H1 (cell line): ENCODE measurements at regions not wholly inside any gene's neighbourhood (a gene's known extent, or its start where the extent isn't known, plus 50 kb on each side); places are given as distances from the start of the nearest gene placed in this dataset.

ENCODE experiments used
- TF ChIP-seq, protein P1 (sequence below): fragments of 300-600 bp; sonication (generic); IDR thresholded peaks from 2 replicates; pipeline ENCODE4 v1.7.1; 2012; ENCODE audit warnings: low read length, moderate library complexity, mild to moderate bottlenecking, inconsistent platforms; ENCODE audit not compliant: insufficient replicate concordance
- TF ChIP-seq, protein P2 (sequence below): IDR thresholded peaks from 2 replicates; pipeline ENCODE4 v1.6.1; 2012; ENCODE audit warnings: low read length, inconsistent platforms

DNA sequence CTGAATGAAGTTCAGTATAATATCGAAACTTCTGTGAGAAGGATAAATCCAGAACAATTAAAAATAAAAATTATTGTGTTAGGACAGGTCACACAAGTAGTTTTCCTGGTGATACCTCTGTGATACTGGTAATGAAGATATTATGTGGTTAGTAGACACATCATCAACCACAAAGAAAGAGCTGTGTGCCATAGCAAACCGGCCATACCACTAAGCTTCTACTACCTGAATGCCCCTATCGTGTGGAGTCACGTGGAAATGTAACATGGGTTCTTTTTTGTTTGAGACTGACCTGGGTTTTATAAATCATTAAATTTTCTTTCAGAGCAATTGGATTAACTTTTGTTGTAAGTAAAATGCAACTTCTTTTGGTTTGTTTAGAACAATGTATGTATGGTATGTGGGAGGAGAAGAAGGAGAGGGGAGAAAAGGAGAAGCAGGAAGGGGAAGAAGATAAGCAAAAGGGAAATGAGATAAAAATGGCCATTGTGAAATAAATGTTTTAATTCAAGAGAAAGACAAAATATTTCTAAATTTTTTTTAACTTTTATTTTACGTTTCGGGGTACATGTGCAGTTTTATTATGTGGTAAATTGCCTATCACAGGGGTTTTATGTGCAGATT lies 58.2 kb upstream of the LRRC8B start (continued):
- TF ChIP-seq, protein P1, sequence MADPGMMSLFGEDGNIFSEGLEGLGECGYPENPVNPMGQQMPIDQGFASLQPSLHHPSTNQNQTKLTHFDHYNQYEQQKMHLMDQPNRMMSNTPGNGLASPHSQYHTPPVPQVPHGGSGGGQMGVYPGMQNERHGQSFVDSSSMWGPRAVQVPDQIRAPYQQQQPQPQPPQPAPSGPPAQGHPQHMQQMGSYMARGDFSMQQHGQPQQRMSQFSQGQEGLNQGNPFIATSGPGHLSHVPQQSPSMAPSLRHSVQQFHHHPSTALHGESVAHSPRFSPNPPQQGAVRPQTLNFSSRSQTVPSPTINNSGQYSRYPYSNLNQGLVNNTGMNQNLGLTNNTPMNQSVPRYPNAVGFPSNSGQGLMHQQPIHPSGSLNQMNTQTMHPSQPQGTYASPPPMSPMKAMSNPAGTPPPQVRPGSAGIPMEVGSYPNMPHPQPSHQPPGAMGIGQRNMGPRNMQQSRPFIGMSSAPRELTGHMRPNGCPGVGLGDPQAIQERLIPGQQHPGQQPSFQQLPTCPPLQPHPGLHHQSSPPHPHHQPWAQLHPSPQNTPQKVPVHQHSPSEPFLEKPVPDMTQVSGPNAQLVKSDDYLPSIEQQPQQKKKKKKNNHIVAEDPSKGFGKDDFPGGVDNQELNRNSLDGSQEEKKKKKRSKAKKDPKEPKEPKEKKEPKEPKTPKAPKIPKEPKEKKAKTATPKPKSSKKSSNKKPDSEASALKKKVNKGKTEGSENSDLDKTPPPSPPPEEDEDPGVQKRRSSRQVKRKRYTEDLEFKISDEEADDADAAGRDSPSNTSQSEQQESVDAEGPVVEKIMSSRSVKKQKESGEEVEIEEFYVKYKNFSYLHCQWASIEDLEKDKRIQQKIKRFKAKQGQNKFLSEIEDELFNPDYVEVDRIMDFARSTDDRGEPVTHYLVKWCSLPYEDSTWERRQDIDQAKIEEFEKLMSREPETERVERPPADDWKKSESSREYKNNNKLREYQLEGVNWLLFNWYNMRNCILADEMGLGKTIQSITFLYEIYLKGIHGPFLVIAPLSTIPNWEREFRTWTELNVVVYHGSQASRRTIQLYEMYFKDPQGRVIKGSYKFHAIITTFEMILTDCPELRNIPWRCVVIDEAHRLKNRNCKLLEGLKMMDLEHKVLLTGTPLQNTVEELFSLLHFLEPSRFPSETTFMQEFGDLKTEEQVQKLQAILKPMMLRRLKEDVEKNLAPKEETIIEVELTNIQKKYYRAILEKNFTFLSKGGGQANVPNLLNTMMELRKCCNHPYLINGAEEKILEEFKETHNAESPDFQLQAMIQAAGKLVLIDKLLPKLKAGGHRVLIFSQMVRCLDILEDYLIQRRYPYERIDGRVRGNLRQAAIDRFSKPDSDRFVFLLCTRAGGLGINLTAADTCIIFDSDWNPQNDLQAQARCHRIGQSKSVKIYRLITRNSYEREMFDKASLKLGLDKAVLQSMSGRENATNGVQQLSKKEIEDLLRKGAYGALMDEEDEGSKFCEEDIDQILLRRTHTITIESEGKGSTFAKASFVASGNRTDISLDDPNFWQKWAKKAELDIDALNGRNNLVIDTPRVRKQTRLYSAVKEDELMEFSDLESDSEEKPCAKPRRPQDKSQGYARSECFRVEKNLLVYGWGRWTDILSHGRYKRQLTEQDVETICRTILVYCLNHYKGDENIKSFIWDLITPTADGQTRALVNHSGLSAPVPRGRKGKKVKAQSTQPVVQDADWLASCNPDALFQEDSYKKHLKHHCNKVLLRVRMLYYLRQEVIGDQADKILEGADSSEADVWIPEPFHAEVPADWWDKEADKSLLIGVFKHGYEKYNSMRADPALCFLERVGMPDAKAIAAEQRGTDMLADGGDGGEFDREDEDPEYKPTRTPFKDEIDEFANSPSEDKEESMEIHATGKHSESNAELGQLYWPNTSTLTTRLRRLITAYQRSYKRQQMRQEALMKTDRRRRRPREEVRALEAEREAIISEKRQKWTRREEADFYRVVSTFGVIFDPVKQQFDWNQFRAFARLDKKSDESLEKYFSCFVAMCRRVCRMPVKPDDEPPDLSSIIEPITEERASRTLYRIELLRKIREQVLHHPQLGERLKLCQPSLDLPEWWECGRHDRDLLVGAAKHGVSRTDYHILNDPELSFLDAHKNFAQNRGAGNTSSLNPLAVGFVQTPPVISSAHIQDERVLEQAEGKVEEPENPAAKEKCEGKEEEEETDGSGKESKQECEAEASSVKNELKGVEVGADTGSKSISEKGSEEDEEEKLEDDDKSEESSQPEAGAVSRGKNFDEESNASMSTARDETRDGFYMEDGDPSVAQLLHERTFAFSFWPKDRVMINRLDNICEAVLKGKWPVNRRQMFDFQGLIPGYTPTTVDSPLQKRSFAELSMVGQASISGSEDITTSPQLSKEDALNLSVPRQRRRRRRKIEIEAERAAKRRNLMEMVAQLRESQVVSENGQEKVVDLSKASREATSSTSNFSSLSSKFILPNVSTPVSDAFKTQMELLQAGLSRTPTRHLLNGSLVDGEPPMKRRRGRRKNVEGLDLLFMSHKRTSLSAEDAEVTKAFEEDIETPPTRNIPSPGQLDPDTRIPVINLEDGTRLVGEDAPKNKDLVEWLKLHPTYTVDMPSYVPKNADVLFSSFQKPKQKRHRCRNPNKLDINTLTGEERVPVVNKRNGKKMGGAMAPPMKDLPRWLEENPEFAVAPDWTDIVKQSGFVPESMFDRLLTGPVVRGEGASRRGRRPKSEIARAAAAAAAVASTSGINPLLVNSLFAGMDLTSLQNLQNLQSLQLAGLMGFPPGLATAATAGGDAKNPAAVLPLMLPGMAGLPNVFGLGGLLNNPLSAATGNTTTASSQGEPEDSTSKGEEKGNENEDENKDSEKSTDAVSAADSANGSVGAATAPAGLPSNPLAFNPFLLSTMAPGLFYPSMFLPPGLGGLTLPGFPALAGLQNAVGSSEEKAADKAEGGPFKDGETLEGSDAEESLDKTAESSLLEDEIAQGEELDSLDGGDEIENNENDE: no peak
- TF ChIP-seq, protein P2, sequence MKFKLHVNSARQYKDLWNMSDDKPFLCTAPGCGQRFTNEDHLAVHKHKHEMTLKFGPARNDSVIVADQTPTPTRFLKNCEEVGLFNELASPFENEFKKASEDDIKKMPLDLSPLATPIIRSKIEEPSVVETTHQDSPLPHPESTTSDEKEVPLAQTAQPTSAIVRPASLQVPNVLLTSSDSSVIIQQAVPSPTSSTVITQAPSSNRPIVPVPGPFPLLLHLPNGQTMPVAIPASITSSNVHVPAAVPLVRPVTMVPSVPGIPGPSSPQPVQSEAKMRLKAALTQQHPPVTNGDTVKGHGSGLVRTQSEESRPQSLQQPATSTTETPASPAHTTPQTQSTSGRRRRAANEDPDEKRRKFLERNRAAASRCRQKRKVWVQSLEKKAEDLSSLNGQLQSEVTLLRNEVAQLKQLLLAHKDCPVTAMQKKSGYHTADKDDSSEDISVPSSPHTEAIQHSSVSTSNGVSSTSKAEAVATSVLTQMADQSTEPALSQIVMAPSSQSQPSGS: no peak
